Fibroblast of pulmonary artery (primary cell): ENCODE measurements at regions not wholly inside any gene's neighbourhood (a gene's known extent, or its start where the extent isn't known, plus 50 kb on each side); places are given as distances from the start of the nearest gene placed in this dataset.

Source experiments
- DNase-seq: peaks from one replicate; pipeline ENCODE4 v3.0.0-alpha.2; 2010; ENCODE audit warnings: low read depth
- H3K4me3 ChIP-seq: replicated peaks from 2 replicates; pipeline ENCODE4 v1.5.1; 2011; ENCODE audit warnings: low read depth, mild to moderate bottlenecking, control low read depth, low read length, moderate library complexity
- TF ChIP-seq, protein P1 (sequence below): IDR thresholded peaks from 2 replicates; pipeline ENCODE4 v1.5.1; 2011; ENCODE audit warnings: mild to moderate bottlenecking, control low read depth, low read length, inconsistent platforms; ENCODE audit errors: missing control alignments

DNA sequence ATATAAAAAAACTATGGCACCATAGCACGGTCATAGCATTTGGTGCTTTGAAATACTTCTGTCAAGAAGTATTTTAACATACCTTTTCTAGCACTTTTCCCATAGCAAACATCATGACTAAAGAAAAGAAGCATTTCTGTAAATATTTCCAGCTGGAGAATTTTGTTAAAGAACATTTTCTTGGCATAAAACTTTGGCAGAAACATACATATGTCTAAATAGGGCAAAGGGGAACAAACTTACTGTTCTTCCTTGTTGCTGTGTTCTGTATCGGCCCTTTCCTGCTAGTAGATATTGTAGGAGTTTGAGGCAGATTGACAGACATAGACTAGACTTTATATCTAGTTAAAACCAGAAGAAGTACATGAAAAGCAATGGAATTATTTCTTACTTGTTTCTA is 2368.5 kb downstream of the PCDH7 start:
- TF ChIP-seq, protein P1, sequence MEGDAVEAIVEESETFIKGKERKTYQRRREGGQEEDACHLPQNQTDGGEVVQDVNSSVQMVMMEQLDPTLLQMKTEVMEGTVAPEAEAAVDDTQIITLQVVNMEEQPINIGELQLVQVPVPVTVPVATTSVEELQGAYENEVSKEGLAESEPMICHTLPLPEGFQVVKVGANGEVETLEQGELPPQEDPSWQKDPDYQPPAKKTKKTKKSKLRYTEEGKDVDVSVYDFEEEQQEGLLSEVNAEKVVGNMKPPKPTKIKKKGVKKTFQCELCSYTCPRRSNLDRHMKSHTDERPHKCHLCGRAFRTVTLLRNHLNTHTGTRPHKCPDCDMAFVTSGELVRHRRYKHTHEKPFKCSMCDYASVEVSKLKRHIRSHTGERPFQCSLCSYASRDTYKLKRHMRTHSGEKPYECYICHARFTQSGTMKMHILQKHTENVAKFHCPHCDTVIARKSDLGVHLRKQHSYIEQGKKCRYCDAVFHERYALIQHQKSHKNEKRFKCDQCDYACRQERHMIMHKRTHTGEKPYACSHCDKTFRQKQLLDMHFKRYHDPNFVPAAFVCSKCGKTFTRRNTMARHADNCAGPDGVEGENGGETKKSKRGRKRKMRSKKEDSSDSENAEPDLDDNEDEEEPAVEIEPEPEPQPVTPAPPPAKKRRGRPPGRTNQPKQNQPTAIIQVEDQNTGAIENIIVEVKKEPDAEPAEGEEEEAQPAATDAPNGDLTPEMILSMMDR = no peak
- DNase-seq = peak; percentile 84
- H3K4me3 ChIP-seq = no peak overlapping the region

DNA sequence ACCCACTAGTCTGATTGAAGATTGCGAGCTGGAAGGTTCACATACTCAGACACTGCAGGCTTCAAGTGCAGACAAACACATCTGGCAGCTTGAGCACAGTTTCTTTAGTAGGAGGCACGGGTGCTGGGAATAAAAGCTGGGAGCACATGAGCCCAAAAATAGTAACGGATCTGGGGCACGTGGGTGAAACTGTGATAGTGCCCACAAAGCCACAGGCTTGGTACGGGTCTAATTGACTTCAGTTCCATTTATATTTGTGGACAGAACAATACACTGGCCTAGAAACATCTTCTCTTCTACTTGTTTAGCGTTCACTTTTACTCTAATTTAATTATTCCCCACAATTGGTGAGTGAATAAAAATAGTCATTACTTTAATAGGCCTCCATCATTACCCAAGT is 2370.7 kb downstream of the PCDH7 start:
- no peak overlapping the region for H3K4me3 ChIP-seq
- TF ChIP-seq, protein P1 = no peak
- DNase-seq = no peak

DNA sequence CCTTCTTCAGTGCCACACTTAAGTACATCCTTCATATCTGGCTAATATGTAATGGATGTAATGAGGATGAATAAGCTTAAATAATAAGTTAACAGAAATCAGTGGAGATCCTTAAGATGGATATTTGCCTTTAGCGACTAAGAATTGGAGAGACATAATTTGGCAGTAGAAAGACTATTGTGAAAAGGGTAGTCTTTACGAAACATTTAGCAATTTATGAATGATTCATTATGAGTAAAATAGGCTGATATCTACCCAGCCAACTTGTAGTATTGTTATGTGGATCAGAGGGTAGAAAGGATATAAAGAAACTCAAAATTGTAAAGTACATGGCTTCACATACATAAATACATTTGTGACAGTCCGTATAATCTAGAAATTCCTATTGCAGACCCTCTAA is 2371.8 kb downstream of the PCDH7 start:
- TF ChIP-seq, protein P1 = no peak
- peak; percentile 81 for DNase-seq
- H3K4me3 ChIP-seq = no peak overlapping the region

DNA sequence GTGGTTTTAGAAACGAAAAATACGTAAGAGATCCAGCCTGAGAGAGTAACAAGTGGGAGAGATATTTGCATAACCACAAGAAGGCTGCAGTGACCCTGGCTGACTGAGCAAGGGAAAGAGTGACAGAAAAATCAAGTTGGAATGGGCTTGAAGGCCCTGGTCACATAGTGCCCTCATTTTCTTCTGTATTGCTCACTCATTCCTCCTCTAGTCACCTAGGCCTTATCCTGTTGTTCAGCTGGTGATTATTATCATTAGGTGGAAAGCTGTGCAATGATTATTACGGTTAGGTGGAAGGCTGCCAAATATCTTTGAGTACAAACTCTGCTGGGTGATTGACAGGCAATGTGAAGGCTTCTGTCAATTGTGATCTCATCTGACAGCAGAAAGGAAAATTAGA is 2384.1 kb downstream of the PCDH7 start:
- H3K4me3 ChIP-seq = no peak overlapping the region
- TF ChIP-seq, protein P1 = no peak
- peak; percentile 6 for DNase-seq

DNA sequence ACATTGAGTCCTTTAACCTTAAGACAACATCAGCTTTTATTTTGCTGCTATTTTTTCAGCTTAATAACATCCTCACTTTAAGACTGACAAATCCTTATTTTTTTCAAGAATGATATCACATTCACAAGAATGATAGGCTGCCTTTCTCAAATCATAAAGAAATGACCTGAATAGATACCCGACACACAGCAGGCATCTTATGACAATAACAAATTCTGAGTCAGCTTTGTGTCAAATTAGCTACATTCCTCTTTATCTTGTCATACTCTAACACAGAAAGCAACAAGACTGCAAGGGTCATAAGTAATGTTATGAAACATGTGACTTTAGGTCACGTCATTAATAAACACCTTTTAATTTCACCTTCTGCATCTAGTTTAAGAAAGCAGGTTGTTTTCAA is 2387.6 kb downstream of the PCDH7 start:
- TF ChIP-seq, protein P1 = no peak
- no peak for DNase-seq
- H3K4me3 ChIP-seq = no peak overlapping the region

DNA sequence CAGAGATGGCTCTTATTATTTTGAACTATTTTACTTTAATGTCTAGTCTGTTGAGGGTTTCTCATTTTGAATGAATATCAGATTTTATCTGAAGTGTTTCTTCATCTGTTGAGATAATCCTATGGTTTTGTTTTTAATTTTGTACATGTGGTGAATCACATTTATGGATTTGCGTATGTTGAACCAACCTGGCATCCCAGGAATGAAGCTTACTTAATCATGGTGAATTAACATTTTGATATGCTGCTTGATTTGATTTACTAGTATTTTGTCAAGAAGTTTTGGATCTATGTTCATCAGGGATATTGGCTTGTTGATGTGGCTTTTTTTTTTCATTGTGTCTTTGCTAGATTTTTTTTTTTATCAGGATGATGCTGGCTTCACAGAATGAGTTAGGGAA is 2390.9 kb downstream of the PCDH7 start:
- TF ChIP-seq, protein P1 = no peak
- no peak overlapping the region for H3K4me3 ChIP-seq
- peak; percentile 42 for DNase-seq

DNA sequence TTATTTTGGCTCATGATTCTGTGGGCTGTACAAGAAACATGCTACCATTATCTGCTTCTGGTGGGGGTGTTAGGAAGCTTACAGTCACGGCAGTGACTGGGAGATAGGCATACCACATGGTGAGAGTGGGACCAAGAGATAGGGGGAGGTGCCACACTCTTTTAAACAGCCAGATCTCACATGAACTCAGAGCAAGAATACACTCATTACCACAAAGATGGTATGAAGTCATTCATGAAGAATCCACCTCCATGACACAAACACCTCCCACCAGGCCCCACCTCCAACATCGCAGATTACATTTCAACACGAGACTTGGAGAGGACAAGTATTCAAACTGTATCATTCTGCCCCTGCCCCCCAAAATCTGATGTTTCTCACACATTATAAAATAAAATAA is 2396.7 kb downstream of the PCDH7 start:
- no peak overlapping the region for H3K4me3 ChIP-seq
- TF ChIP-seq, protein P1 = no peak
- DNase-seq = no peak
